ENCODE measurements at regions not wholly inside any gene's neighbourhood (a gene's known extent, or its start where the extent isn't known, plus 50 kb on each side); places are given as distances from the start of the nearest gene placed in this dataset.

- Mint-ChIP-seq H3K36me3 (ENCODE audit: insufficient read depth) (no peaks in the 10 kb centered on the region), H3K27me3 (no peaks in the 10 kb centered on the region), H3K4me1 (ENCODE audit: low read depth) (no peaks in the 10 kb centered on the region), H3K9me3 (ENCODE audit: low read depth) (no peaks in the 10 kb centered on the region), H3K27ac (no peak overlapping the region), H3K4me3 (ENCODE audit: low read depth) (no peak overlapping the region)
- DNase-seq (ENCODE audit: low spot score, unreplicated experiment): no peak
- no peak for TF ChIP-seq CTCF (IDR thresholded peaks at IDR 0.05; ENCODE audit: unreplicated experiment)
These were observed 328.2 kb upstream of the NOVA1 start for GRCh38 chr14:26925876-26926584.

GRCh38 chr14:26926585-26926984, 328.8 kb upstream of the NOVA1 start:
- no peaks in the 10 kb centered on the region for H3K4me1 Mint-ChIP-seq (ENCODE audit: low read depth)
- no peaks in the 10 kb centered on the region for H3K36me3 Mint-ChIP-seq (ENCODE audit: insufficient read depth)
- H3K9me3 Mint-ChIP-seq (ENCODE audit: low read depth): no peaks in the 10 kb centered on the region
- H3K4me3 Mint-ChIP-seq (ENCODE audit: low read depth): no peak overlapping the region
- no peak for TF ChIP-seq CTCF (IDR thresholded peaks at IDR 0.05; ENCODE audit: unreplicated experiment)
- no peaks in the 10 kb centered on the region for H3K27me3 Mint-ChIP-seq
- no peak overlapping the region for H3K27ac Mint-ChIP-seq
- DNase-seq (ENCODE audit: low spot score, unreplicated experiment): no peak

GRCh38 chr14:26928019-26928418, 330.2 kb upstream of the NOVA1 start:
- DNase-seq (ENCODE audit: low spot score, unreplicated experiment): no peak
- no peak for TF ChIP-seq CTCF (IDR thresholded peaks at IDR 0.05; ENCODE audit: unreplicated experiment)
- peaks cover 4% of the 10 kb centered on the region for H3K4me1 Mint-ChIP-seq (ENCODE audit: low read depth)
- no peaks in the 10 kb centered on the region for H3K9me3 Mint-ChIP-seq (ENCODE audit: low read depth)
- no peaks in the 10 kb centered on the region for H3K36me3 Mint-ChIP-seq (ENCODE audit: insufficient read depth)
- no peak overlapping the region for H3K27ac Mint-ChIP-seq
- H3K27me3 Mint-ChIP-seq: no peaks in the 10 kb centered on the region
- no peak overlapping the region for H3K4me3 Mint-ChIP-seq (ENCODE audit: low read depth)

GRCh38 chr14:26929361-26929760, 331.5 kb upstream of the NOVA1 start:
- Mint-ChIP-seq H3K27me3 (no peaks in the 10 kb centered on the region), H3K4me3 (ENCODE audit: low read depth) (no peak overlapping the region), H3K9me3 (ENCODE audit: low read depth) (no peaks in the 10 kb centered on the region), H3K27ac (no peak overlapping the region), H3K36me3 (ENCODE audit: insufficient read depth) (no peaks in the 10 kb centered on the region), H3K4me1 (ENCODE audit: low read depth) (peaks cover 11% of the 10 kb centered on the region)
- DNase-seq (ENCODE audit: low spot score, unreplicated experiment): no peak
- TF ChIP-seq CTCF (IDR thresholded peaks at IDR 0.05; ENCODE audit: unreplicated experiment): no peak

GRCh38 chr14:26930576-26930975, 332.7 kb upstream of the NOVA1 start:
- Mint-ChIP-seq H3K4me1 (ENCODE audit: low read depth) (peaks cover 13% of the 10 kb centered on the region), H3K36me3 (ENCODE audit: insufficient read depth) (no peaks in the 10 kb centered on the region), H3K9me3 (ENCODE audit: low read depth) (no peaks in the 10 kb centered on the region), H3K27ac (no peak overlapping the region), H3K27me3 (no peaks in the 10 kb centered on the region), H3K4me3 (ENCODE audit: low read depth) (no peak overlapping the region)
- no peak for TF ChIP-seq CTCF (IDR thresholded peaks at IDR 0.05; ENCODE audit: unreplicated experiment)
- DNase-seq (ENCODE audit: low spot score, unreplicated experiment): no peak

Measured in progenitor cell of endocrine pancreas (in vitro differentiated cells).